SK-N-SH (cell line): ENCODE measurements at regions not wholly inside any gene's neighbourhood (a gene's known extent, or its start where the extent isn't known, plus 50 kb on each side); places are given as distances from the start of the nearest gene placed in this dataset.

Experiments used
- CTCF ChIA-PET: fragments of 300-600, 350-600 bp; formaldehyde crosslinking; extraction: SDS; loops from one replicate; lab custom pipeline; 2021; lab: Yijun Ruan, JAX
- POLR2A ChIA-PET: fragments of 350-600 bp; sonication (Branson Sonifier 250); formaldehyde crosslinking; extraction: SDS; loops from one replicate; lab custom pipeline; 2020; ENCODE audit warnings: antibody characterized with exemption, inconsistent platforms; lab: Yijun Ruan, JAX
- DNase-seq: peaks from one replicate; pipeline ENCODE4 v3.0.0; 2012
- H2AFZ ChIP-seq: fragments of 200-600 bp; sonication (generic); 2 replicates; pipeline ENCODE4 v1.8.1; 2016; ENCODE audit warnings: antibody characterized with exemption, mild to moderate bottlenecking, low read depth
- H3F3A ChIP-seq: fragments of 200-600 bp; sonication (generic); replicated peaks from 2 replicates; pipeline ENCODE3; 2016; ENCODE audit warnings: antibody characterized with exemption, mild to moderate bottlenecking; ENCODE audit not compliant: insufficient read depth
- H3K27ac ChIP-seq, 2 experiments: fragments of 200-500 bp in 1 of 2; fragments of 200-600 bp in 1 of 2; sonication (Bioruptor generic) in 1 of 2; sonication (generic), shearing (Covaris generic) in 1 of 2; 2 replicates each; pipeline versions ENCODE4 v1.5.1 to v1.6.1; 2014 to 2016; ENCODE audit warnings: low read depth in 2 of 2, inconsistent platforms in 1 of 2, low read length in 1 of 2, mild to moderate bottlenecking in 1 of 2, mixed read lengths in 1 of 2
- H3K27me3 ChIP-seq: fragments of 200-600 bp; sonication (generic), shearing (Covaris generic); 2 replicates; pipeline ENCODE4 v1.6.1; 2016; ENCODE audit warnings: mixed run types; ENCODE audit not compliant: insufficient read depth
- H3K36me3 ChIP-seq, 2 experiments: fragments of 200-500 bp in 1 of 2; fragments of 200-600 bp in 1 of 2; sonication (Bioruptor generic) in 1 of 2; sonication (generic) in 1 of 2; replicated peaks in 1 of 2; 2 replicates each; pipeline versions ENCODE3 to v1.5.1; 2014 to 2016; ENCODE audit warnings: low read length in 1 of 2, mild to moderate bottlenecking in 1 of 2; ENCODE audit not compliant: insufficient read depth in 2 of 2, control insufficient read depth in 1 of 2
- H3K4me1 ChIP-seq, 2 experiments: fragments of 200-500 bp in 1 of 2; fragments of 200-600 bp in 1 of 2; sonication (Bioruptor generic) in 1 of 2; sonication (generic), shearing (Covaris generic) in 1 of 2; 2 replicates each; pipeline versions ENCODE4 v1.5.1 to v1.6.1; 2014 to 2016; ENCODE audit warnings: low read depth in 1 of 2, low read length in 1 of 2, mixed run types in 1 of 2; ENCODE audit not compliant: insufficient read depth in 2 of 2, control insufficient read depth in 1 of 2
- H3K4me2 ChIP-seq: fragments of 200-600 bp; sonication (generic), shearing (Covaris generic); 2 replicates; pipeline ENCODE4 v1.6.1; 2017; ENCODE audit warnings: mixed run types
- H3K4me3 ChIP-seq, 2 experiments: fragments of 200-500 bp in 1 of 2; fragments of 200-600 bp in 1 of 2; sonication (Bioruptor generic) in 1 of 2; sonication (generic), shearing (Covaris generic) in 1 of 2; 2 replicates each; pipeline versions ENCODE4 v1.5.1 to v1.8.1; 2014 to 2016; ENCODE audit warnings: low read depth in 2 of 2, inconsistent platforms in 1 of 2, low read length in 1 of 2, mild to moderate bottlenecking in 1 of 2, mixed read lengths in 1 of 2, moderate library complexity in 1 of 2
- H3K79me2 ChIP-seq: fragments of 200-600 bp; sonication (generic); 2 replicates; pipeline ENCODE4 v1.8.1; 2017; ENCODE audit warnings: mild to moderate bottlenecking; ENCODE audit not compliant: insufficient read depth
- H3K9ac ChIP-seq: fragments of 200-600 bp; sonication (generic); 2 replicates; pipeline ENCODE4 v1.6.1; 2017; ENCODE audit warnings: mixed run types
- H3K9me2 ChIP-seq: fragments of 200-600 bp; sonication (generic); 2 replicates; pipeline ENCODE4 v1.6.1; 2017; ENCODE audit warnings: mixed run types
- H3K9me3 ChIP-seq: fragments of 200-600 bp; sonication (generic); 2 replicates; pipeline ENCODE4 v1.6.1; 2017; ENCODE audit warnings: mixed run types, mild to moderate bottlenecking, moderate library complexity
- H4K20me1 ChIP-seq: fragments of 200-600 bp; sonication (generic); 2 replicates; pipeline ENCODE4 v1.6.1; 2017; ENCODE audit warnings: mild to moderate bottlenecking, mixed run types; ENCODE audit not compliant: insufficient read depth
- CHD2 ChIP-seq: fragments of 150-350 bp; IDR thresholded peaks from 2 replicates; pipeline ENCODE4 v1.6.1; 2018; ENCODE audit warnings: low read length; ENCODE audit not compliant: partially characterized antibody
- CTCF ChIP-seq: fragments of 200-600 bp; sonication (generic); IDR thresholded peaks from 2 replicates; pipeline ENCODE4 v1.6.1; 2017; ENCODE audit warnings: antibody characterized with exemption, mild to moderate bottlenecking, moderate library complexity
- EZH2phosphoT487 ChIP-seq: fragments of 200-600 bp; sonication (generic); IDR thresholded peaks from 2 replicates; pipeline ENCODE4 v1.6.1; 2017; ENCODE audit warnings: low read depth, mixed run types, mild to moderate bottlenecking, antibody characterized with exemption, moderate library complexity, borderline replicate concordance
- FOXJ3 ChIP-seq: sonication (generic); formaldehyde crosslinking; IDR thresholded peaks from 2 replicates; pipeline ENCODE4 v1.5.1; 2020; ENCODE audit warnings: mild to moderate bottlenecking, missing genetic modification reagents
- FOXM1 ChIP-seq: IDR thresholded peaks from 2 replicates; pipeline ENCODE4 v1.4.0; 2012; ENCODE audit warnings: low read depth, mild to moderate bottlenecking
- GABPA ChIP-seq: IDR thresholded peaks from 2 replicates; pipeline ENCODE4 v1.4.0; 2012; ENCODE audit warnings: low read depth, mild to moderate bottlenecking
- IRF3 ChIP-seq: fragments of 150-350 bp; IDR thresholded peaks from 2 replicates; pipeline ENCODE4 v1.6.1; 2016; ENCODE audit warnings: mild to moderate bottlenecking, low read depth, low read length
- JUND ChIP-seq: IDR thresholded peaks from 2 replicates; pipeline ENCODE4 v1.4.0; 2012
- MXI1 ChIP-seq: IDR thresholded peaks from 2 replicates; pipeline ENCODE4 v1.6.1; 2012; ENCODE audit warnings: mild to moderate bottlenecking, low read depth, low read length, improper control_type of control experiment
- NRF1 ChIP-seq: IDR thresholded peaks from 2 replicates; pipeline ENCODE4 v1.6.1; 2012; ENCODE audit warnings: low read depth, mild to moderate bottlenecking, low read length
- RAD21 ChIP-seq: IDR thresholded peaks from 2 replicates; pipeline ENCODE4 v1.6.1; 2012; ENCODE audit warnings: mild to moderate bottlenecking, low read length
- REST ChIP-seq: IDR thresholded peaks from 2 replicates; pipeline ENCODE4 v1.6.1; 2012; ENCODE audit warnings: mild to moderate bottlenecking, low read depth, low read length, moderate library complexity
- RFX5 ChIP-seq: IDR thresholded peaks from 2 replicates; pipeline ENCODE4 v1.6.1; 2012; ENCODE audit warnings: mild to moderate bottlenecking, improper control_type of control experiment, low read length
- SIN3A ChIP-seq: IDR thresholded peaks from 2 replicates; pipeline ENCODE4 v1.6.1; 2012; ENCODE audit warnings: low read depth, mild to moderate bottlenecking, low read length, moderate library complexity, borderline replicate concordance
- SMC3 ChIP-seq: IDR thresholded peaks from 2 replicates; pipeline ENCODE4 v1.6.1; 2012; ENCODE audit warnings: low read depth, low read length, improper control_type of control experiment
- TEAD4 ChIP-seq: IDR thresholded peaks from 2 replicates; pipeline ENCODE4 v1.4.0; 2012; ENCODE audit warnings: mild to moderate bottlenecking, borderline replicate concordance; ENCODE audit not compliant: insufficient read depth
- ZBTB33 ChIP-seq: IDR thresholded peaks from 2 replicates; pipeline ENCODE4 v1.4.0; 2012; ENCODE audit warnings: low read depth, borderline replicate concordance
- WGBS: methylation state at CpG from one replicate; pipeline ENCODE4 v1.1.6; 2017; ENCODE audit warnings: low lambda C conversion rate; 5-methylcytosine and 5-hydroxymethylcytosine counted together

- H4K20me1 ChIP-seq, result no peaks in the 10 kb centered on the region
- H3K4me1 ChIP-seq, result no peaks in the 10 kb centered on the region
- H3K79me2 ChIP-seq, result no peaks in the 10 kb centered on the region
- H3K36me3 ChIP-seq, result no peaks in the 10 kb centered on the region
- H3K27ac ChIP-seq, result no peak overlapping the region
- H3K4me2 ChIP-seq, result no peak overlapping the region
- H3K9me3 ChIP-seq, result no peaks in the 10 kb centered on the region
- H2AFZ ChIP-seq, result no peak overlapping the region
- no peak for DNase-seq
- WGBS, result 10% methylated on average over 3 of the region's 3 CpGs
- H3K4me3 ChIP-seq, result no peak overlapping the region
- H3K9ac ChIP-seq, result no peak overlapping the region
- ChIA-PET POLR2A (no interaction called here), CTCF (no interaction called here)
- H3F3A ChIP-seq, result no peaks in the 10 kb centered on the region
- H3K27me3 ChIP-seq, result no peaks in the 10 kb centered on the region
- TF ChIP-seq REST (no peak), EZH2phosphoT487 (no peak), ZBTB33 (no peak), CTCF (no peak), NRF1 (no peak), RAD21 (no peak), TEAD4 (no peak), IRF3 (no peak), MXI1 (no peak), JUND (no peak), CHD2 (no peak), RFX5 (no peak), GABPA (no peak), SMC3 (no peak), SIN3A (no peak), FOXM1 (no peak), FOXJ3 (CRISPR knock-in tag) (no peak)
- H3K9me2 ChIP-seq, result no peaks in the 10 kb centered on the region
These were observed 55.2 kb upstream of the GYPC start for GRCh38 chr2:126600742-126601141.
